H9 (cell line): ENCODE measurements at regions not wholly inside any gene's neighbourhood (a gene's known extent, or its start where the extent isn't known, plus 50 kb on each side); places are given as distances from the start of the nearest gene placed in this dataset.

Source experiments
- DNase-seq: peaks from one replicate; pipeline ENCODE4 v3.0.0-alpha.2; 2017
- H2AFZ ChIP-seq: one replicate; pipeline ENCODE4 v1.6.1; 2013; ENCODE audit warnings: mild to moderate bottlenecking, low read length, control low read depth, moderate library complexity
- H2AK5ac ChIP-seq: 2 replicates; pipeline ENCODE4 v1.6.1; 2013; ENCODE audit warnings: low read length, control low read depth, mixed read lengths; ENCODE audit not compliant: insufficient read length
- H2BK120ac ChIP-seq: one replicate; pipeline ENCODE4 v1.6.1; 2013; ENCODE audit warnings: low read depth, mild to moderate bottlenecking, low read length, control low read depth, inconsistent platforms; ENCODE audit not compliant: poor library complexity, severe bottlenecking
- H2BK12ac ChIP-seq: 2 replicates; pipeline ENCODE4 v1.6.1; 2013; ENCODE audit warnings: low read length, control low read depth, mixed read lengths, low read depth; ENCODE audit not compliant: insufficient read length
- H2BK15ac ChIP-seq: 2 replicates; pipeline ENCODE4 v1.6.1; 2013; ENCODE audit warnings: low read depth, low read length, control low read depth
- H2BK20ac ChIP-seq: one replicate; pipeline ENCODE4 v1.6.1; 2013; ENCODE audit warnings: low read depth, mild to moderate bottlenecking, low read length, control low read depth, inconsistent platforms; ENCODE audit not compliant: poor library complexity, severe bottlenecking
- H2BK5ac ChIP-seq: 2 replicates; pipeline ENCODE4 v1.6.1; 2013; ENCODE audit warnings: low read length, control low read depth, mixed read lengths; ENCODE audit not compliant: insufficient read length
- H3K14ac ChIP-seq: 2 replicates; pipeline ENCODE4 v1.6.1; 2013; ENCODE audit warnings: low read length, control low read depth; ENCODE audit not compliant: insufficient read depth
- H3K18ac ChIP-seq: 2 replicates; pipeline ENCODE4 v1.6.1; 2013; ENCODE audit warnings: low read depth, mild to moderate bottlenecking, mixed read lengths, low read length, control low read depth; ENCODE audit not compliant: insufficient read length
- H3K23ac ChIP-seq: 2 replicates; pipeline ENCODE4 v1.6.1; 2013; ENCODE audit warnings: low read length, control low read depth, mixed read lengths, low read depth; ENCODE audit not compliant: insufficient read length
- H3K23me2 ChIP-seq: 2 replicates; pipeline ENCODE4 v1.6.1; 2013; ENCODE audit warnings: low read depth, mild to moderate bottlenecking, mixed read lengths, low read length, control low read depth; ENCODE audit not compliant: insufficient read length, poor library complexity, severe bottlenecking
- H3K27ac ChIP-seq: 2 replicates; pipeline ENCODE4 v1.5.1; 2013; ENCODE audit warnings: low read length, control low read depth, mixed read lengths, low read depth; ENCODE audit not compliant: insufficient read length
- H3K27me3 ChIP-seq: 2 replicates; pipeline ENCODE4 v1.6.1; 2013; ENCODE audit warnings: low read length, control low read depth, inconsistent platforms; ENCODE audit not compliant: insufficient read depth
- H3K4ac ChIP-seq: 2 replicates; pipeline ENCODE4 v1.6.1; 2013; ENCODE audit warnings: low read depth, mild to moderate bottlenecking, control low read depth, inconsistent platforms, low read length, moderate library complexity
- H3K4me1 ChIP-seq: 2 replicates; pipeline ENCODE4 v1.6.1; 2013; ENCODE audit warnings: low read length, control low read depth, inconsistent platforms; ENCODE audit not compliant: insufficient read depth
- H3K4me2 ChIP-seq: 2 replicates; pipeline ENCODE4 v1.6.1; 2013; ENCODE audit warnings: low read length, control low read depth, mixed read lengths; ENCODE audit not compliant: insufficient read length, insufficient read depth
- H3K56ac ChIP-seq: 2 replicates; pipeline ENCODE4 v1.6.1; 2013; ENCODE audit warnings: low read depth, mild to moderate bottlenecking, mixed read lengths, low read length, control low read depth; ENCODE audit not compliant: insufficient read length
- H3K79me1 ChIP-seq: 2 replicates; pipeline ENCODE4 v1.6.1; 2013; ENCODE audit warnings: low read depth, mild to moderate bottlenecking, moderate library complexity, low read length, control low read depth, inconsistent platforms; ENCODE audit not compliant: insufficient read depth, poor library complexity, severe bottlenecking
- H3K79me2 ChIP-seq: 2 replicates; pipeline ENCODE4 v1.6.1; 2013; ENCODE audit warnings: low read length, control low read depth, inconsistent platforms; ENCODE audit not compliant: insufficient read depth
- H3K9ac ChIP-seq: 2 replicates; pipeline ENCODE4 v1.6.1; 2013; ENCODE audit warnings: low read length, control low read depth, mixed read lengths; ENCODE audit not compliant: insufficient read length; ENCODE audit errors: extremely low read depth
- H3K9me3 ChIP-seq: one replicate; pipeline ENCODE4 v1.6.1; 2013; ENCODE audit warnings: low read depth, low read length, inconsistent platforms; ENCODE audit not compliant: control insufficient read depth
- H3T11ph ChIP-seq: one replicate; pipeline ENCODE4 v1.6.1; 2013; ENCODE audit warnings: mild to moderate bottlenecking, low read length, control low read depth, inconsistent platforms
- H4K20me1 ChIP-seq: one replicate; pipeline ENCODE4 v1.6.1; 2013; ENCODE audit not compliant: control insufficient read depth, insufficient read length, insufficient read depth
- H4K5ac ChIP-seq: 2 replicates; pipeline ENCODE4 v1.6.1; 2013; ENCODE audit warnings: low read depth, mild to moderate bottlenecking, mixed read lengths, low read length, control low read depth; ENCODE audit not compliant: insufficient read length
- H4K8ac ChIP-seq: replicated peaks from 2 replicates; pipeline ENCODE4 v1.6.1; 2013; ENCODE audit warnings: low read length, control low read depth, mixed read lengths, low read depth; ENCODE audit not compliant: insufficient read length
- H4K91ac ChIP-seq: 2 replicates; pipeline ENCODE4 v1.6.1; 2013; ENCODE audit warnings: low read depth, mild to moderate bottlenecking, moderate library complexity, mixed read lengths, low read length, control low read depth; ENCODE audit not compliant: insufficient read length
- H3K27ac Mint-ChIP-seq, 3 experiments: 2 replicates in 2 of 3; 3 replicates in 1 of 3; pipeline ENCODE4 v1.8.0; 2020 to 2021; ENCODE audit warnings: mixed read lengths in 3 of 3, mild to moderate bottlenecking in 1 of 3, moderate library complexity in 1 of 3
- H3K27me3 Mint-ChIP-seq: 2 replicates; pipeline ENCODE4 v1.8.0; 2021; ENCODE audit warnings: low read depth, mild to moderate bottlenecking, moderate library complexity, mixed read lengths
- H3K36me3 Mint-ChIP-seq, 3 experiments: 2 replicates in 2 of 3; 3 replicates in 1 of 3; pipeline ENCODE4 v1.8.0; 2020 to 2021; ENCODE audit warnings: low read depth in 3 of 3, mixed read lengths in 3 of 3; ENCODE audit not compliant: insufficient read depth in 1 of 3
- H3K4me1 Mint-ChIP-seq, 2 experiments: 2 replicates each; pipeline ENCODE4 v1.8.0; 2020; ENCODE audit warnings: mixed read lengths in 2 of 2
- H3K4me3 Mint-ChIP-seq, 2 experiments: 2 replicates in 1 of 2; 3 replicates in 1 of 2; pipeline ENCODE4 v1.8.0; 2020 to 2021; ENCODE audit warnings: mild to moderate bottlenecking in 2 of 2, mixed read lengths in 2 of 2, moderate library complexity in 1 of 2
- H3K9me3 Mint-ChIP-seq, 2 experiments: 2 replicates in 1 of 2; 3 replicates in 1 of 2; pipeline ENCODE4 v1.8.0; 2020; ENCODE audit warnings: mild to moderate bottlenecking in 2 of 2, mixed read lengths in 2 of 2, moderate library complexity in 1 of 2
- WGBS: extraction: QIAGEN DNeasy Blood & Tissue Kit; methylation state at CpG from one replicate; pipeline ENCODE4 v1.1.7; 2013; ENCODE audit warnings: missing lambda C conversion rate, low lambda C conversion rate, mixed read lengths; ENCODE audit not compliant: insufficient read length; ENCODE audit errors: extremely low coverage; 5-methylcytosine and 5-hydroxymethylcytosine counted together
- TF ChIP-seq, protein P1 (sequence below): fragments of 200-600 bp; sonication (generic); conservative IDR thresholded peaks from 3 replicates; pipeline ENCODE4 v1.8.0; 2021; ENCODE audit warnings: antibody characterized with exemption, mild to moderate bottlenecking

DNA sequence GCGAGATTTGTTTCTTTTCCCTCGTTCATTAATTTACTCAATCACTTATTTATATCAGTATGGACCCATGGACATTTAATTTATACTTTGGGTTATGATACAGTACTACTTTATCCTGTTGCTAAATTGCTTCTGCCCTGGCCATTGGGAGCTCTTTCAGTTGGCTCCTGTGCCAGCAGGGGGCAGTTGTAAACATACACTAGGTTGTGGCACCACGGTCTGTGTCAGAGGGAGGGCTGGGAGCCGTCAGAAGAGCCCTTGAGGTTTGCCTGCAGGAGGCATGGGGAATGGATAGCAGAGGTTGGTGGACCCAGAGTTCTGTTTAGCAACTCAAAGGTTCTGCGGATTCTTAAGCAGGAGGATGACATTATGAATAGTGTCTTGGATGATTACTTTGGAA, 94.3 kb downstream of the ERCC5 start:
- H3K23me2 ChIP-seq = no peaks in the 10 kb centered on the region
- H3K4ac ChIP-seq = no peak overlapping the region
- H4K20me1 ChIP-seq = no peaks in the 10 kb centered on the region
- H3K4me1 ChIP-seq = no peaks in the 10 kb centered on the region
- no peak overlapping the region for H4K91ac ChIP-seq
- no peak overlapping the region for H2AK5ac ChIP-seq
- H3K23ac ChIP-seq = no peak overlapping the region
- no peak overlapping the region for H2BK12ac ChIP-seq
- H3K27ac Mint-ChIP-seq = no peak overlapping the region
- H3K56ac ChIP-seq = no peak overlapping the region
- H3K79me1 ChIP-seq = no peaks in the 10 kb centered on the region
- no peak overlapping the region for H3K9ac ChIP-seq
- no peaks in the 10 kb centered on the region; the same call in 1 of the 2 replicates for H3K27me3 Mint-ChIP-seq
- H2BK15ac ChIP-seq = no peak overlapping the region
- no peaks in the 10 kb centered on the region for H3K9me3 ChIP-seq
- no peak overlapping the region for H3K4me2 ChIP-seq
- H4K8ac ChIP-seq = no peak overlapping the region
- no peak overlapping the region for H4K5ac ChIP-seq
- no peak overlapping the region for H3K14ac ChIP-seq
- H2BK20ac ChIP-seq = no peak overlapping the region
- H3K79me2 ChIP-seq = no peaks in the 10 kb centered on the region
- no peak overlapping the region for H3K4me3 Mint-ChIP-seq
- H3K4me1 Mint-ChIP-seq = peaks cover 17 to 18% of the 10 kb centered on the region in 2 experiments
- H2AFZ ChIP-seq = no peak overlapping the region
- WGBS = no CpG with 5 or more reads among the region's 5 CpGs
- H2BK5ac ChIP-seq = no peak overlapping the region
- peaks cover 0 to 2% of the 10 kb centered on the region in 2 experiments; a peak in 2 of 5 replicates for H3K9me3 Mint-ChIP-seq
- H2BK120ac ChIP-seq = no peak overlapping the region
- no peak overlapping the region for H3T11ph ChIP-seq
- TF ChIP-seq, protein P1, sequence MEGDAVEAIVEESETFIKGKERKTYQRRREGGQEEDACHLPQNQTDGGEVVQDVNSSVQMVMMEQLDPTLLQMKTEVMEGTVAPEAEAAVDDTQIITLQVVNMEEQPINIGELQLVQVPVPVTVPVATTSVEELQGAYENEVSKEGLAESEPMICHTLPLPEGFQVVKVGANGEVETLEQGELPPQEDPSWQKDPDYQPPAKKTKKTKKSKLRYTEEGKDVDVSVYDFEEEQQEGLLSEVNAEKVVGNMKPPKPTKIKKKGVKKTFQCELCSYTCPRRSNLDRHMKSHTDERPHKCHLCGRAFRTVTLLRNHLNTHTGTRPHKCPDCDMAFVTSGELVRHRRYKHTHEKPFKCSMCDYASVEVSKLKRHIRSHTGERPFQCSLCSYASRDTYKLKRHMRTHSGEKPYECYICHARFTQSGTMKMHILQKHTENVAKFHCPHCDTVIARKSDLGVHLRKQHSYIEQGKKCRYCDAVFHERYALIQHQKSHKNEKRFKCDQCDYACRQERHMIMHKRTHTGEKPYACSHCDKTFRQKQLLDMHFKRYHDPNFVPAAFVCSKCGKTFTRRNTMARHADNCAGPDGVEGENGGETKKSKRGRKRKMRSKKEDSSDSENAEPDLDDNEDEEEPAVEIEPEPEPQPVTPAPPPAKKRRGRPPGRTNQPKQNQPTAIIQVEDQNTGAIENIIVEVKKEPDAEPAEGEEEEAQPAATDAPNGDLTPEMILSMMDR = peak; percentile 55
- H3K36me3 Mint-ChIP-seq = peaks cover 0 to 3% (median 0%) of the 10 kb centered on the region in 3 experiments; a peak in 2 of 7 replicates
- H3K27me3 ChIP-seq = no peaks in the 10 kb centered on the region
- no peak overlapping the region for H3K27ac ChIP-seq
- DNase-seq = peak; percentile 50
- H3K18ac ChIP-seq = no peak overlapping the region
